ENCODE measurements at regions not wholly inside any gene's neighbourhood (a gene's known extent, or its start where the extent isn't known, plus 50 kb on each side); places are given as distances from the start of the nearest gene placed in this dataset.

- TF ChIP-seq CTCF (IDR thresholded peaks at IDR 0.05) = no peak
- no peak for TF ChIP-seq POLR2A (IDR thresholded peaks at IDR 0.05)
Measured at GRCh38 chr12:59858508-59859170, 262.8 kb downstream of the SLC16A7 start.
